ENCODE measurements at regions not wholly inside any gene's neighbourhood (a gene's known extent, or its start where the extent isn't known, plus 50 kb on each side); places are given as distances from the start of the nearest gene placed in this dataset.

DNA sequence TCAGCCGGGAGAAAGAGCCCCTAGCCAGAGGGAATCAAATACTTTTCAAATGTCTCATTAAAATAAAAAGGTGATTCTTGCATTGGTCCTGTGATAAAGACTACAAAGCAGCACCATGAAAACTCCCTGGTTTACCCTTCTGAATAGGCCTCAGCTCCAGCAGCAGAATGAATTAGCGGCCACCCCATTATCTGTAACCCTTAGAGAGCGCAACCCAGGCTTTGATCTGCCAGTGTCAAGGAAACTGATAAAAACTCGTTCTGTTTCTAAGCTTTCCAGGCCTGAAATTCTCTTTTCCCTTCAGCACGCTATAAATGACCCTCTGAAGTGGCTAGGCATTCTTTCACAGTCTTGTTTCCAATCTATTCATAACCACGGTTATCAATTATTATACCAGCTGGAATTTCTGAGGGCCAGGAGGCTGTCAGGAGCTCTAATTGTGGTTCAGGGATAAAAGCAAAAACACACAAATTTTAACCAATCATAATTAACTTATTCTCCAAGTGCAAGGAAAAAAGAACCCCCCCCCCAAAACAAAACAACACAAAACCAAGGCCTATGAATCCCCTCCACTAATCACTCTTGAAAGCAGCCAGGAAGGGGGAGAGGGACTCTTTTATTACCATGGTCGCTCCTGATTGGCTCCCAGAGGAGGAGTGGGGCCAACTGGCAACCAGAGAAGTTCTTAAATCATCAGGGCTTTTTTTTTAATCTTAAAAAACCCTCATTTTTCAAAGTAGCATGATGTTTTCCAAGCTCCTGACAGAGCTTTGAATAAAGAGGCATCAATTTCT is 258.9 kb downstream of the CYRIA start:
- no TSS peak for BruUV-seq (replicated peaks)
- intact Hi-C loops (cut with micrococcal nuclease; ENCODE audit: unreplicated experiment), result no loop called here
- H3K27ac Mint-ChIP-seq (ENCODE audit: unreplicated experiment), result no peak overlapping the region
- H3K27me3 Mint-ChIP-seq (ENCODE audit: unreplicated experiment), result peaks cover 29% of the 10 kb centered on the region
- CTCF ChIA-PET, result no interaction called here
- H3K36me3 Mint-ChIP-seq (ENCODE audit: insufficient read depth, unreplicated experiment), result no peaks in the 10 kb centered on the region
- TF ChIP-seq, protein P1, sequence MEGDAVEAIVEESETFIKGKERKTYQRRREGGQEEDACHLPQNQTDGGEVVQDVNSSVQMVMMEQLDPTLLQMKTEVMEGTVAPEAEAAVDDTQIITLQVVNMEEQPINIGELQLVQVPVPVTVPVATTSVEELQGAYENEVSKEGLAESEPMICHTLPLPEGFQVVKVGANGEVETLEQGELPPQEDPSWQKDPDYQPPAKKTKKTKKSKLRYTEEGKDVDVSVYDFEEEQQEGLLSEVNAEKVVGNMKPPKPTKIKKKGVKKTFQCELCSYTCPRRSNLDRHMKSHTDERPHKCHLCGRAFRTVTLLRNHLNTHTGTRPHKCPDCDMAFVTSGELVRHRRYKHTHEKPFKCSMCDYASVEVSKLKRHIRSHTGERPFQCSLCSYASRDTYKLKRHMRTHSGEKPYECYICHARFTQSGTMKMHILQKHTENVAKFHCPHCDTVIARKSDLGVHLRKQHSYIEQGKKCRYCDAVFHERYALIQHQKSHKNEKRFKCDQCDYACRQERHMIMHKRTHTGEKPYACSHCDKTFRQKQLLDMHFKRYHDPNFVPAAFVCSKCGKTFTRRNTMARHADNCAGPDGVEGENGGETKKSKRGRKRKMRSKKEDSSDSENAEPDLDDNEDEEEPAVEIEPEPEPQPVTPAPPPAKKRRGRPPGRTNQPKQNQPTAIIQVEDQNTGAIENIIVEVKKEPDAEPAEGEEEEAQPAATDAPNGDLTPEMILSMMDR (IDR thresholded peaks at IDR 0.05; ENCODE audit: unreplicated experiment), result no peak
- no peaks in the 10 kb centered on the region for H3K4me1 Mint-ChIP-seq (ENCODE audit: low read depth, unreplicated experiment)
- H3K9me3 Mint-ChIP-seq (ENCODE audit: low read depth, unreplicated experiment), result peaks cover 10% of the 10 kb centered on the region
- no peak for DNase-seq
- H3K4me3 Mint-ChIP-seq (ENCODE audit: low read depth, unreplicated experiment), result no peak overlapping the region

DNA sequence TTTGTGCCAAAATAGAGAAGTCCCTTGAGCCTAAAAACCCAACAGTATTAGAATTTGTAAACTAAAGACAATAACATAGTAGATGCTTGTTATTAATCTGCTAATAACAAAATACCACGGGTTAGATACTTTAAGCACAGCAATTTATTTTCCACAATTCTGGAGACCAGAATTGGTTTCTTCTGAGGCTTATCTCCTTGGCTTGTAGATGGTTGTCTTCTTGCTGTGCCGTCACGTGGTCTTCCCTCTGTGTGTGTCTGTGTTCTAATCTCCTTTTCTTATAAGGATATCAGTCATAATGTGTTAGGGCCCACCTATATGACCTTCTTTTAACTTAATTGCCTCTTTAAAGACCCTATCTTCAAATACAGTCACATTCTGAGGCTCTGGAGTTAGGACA is 260.1 kb downstream of the CYRIA start:
- Mint-ChIP-seq H3K4me3 (ENCODE audit: low read depth, unreplicated experiment) (no peak overlapping the region), H3K9me3 (ENCODE audit: low read depth, unreplicated experiment) (peaks cover 7% of the 10 kb centered on the region), H3K27me3 (ENCODE audit: unreplicated experiment) (peaks cover 26% of the 10 kb centered on the region), H3K36me3 (ENCODE audit: insufficient read depth, unreplicated experiment) (no peaks in the 10 kb centered on the region), H3K4me1 (ENCODE audit: low read depth, unreplicated experiment) (no peaks in the 10 kb centered on the region), H3K27ac (ENCODE audit: unreplicated experiment) (no peak overlapping the region)
- DNase-seq, result no peak
- TF ChIP-seq, protein P1 (IDR thresholded peaks at IDR 0.05; ENCODE audit: unreplicated experiment), result no peak
- CTCF ChIA-PET, result no interaction called here
- intact Hi-C loops (cut with micrococcal nuclease; ENCODE audit: unreplicated experiment), result no loop called here
- no TSS peak for BruUV-seq (replicated peaks)

DNA sequence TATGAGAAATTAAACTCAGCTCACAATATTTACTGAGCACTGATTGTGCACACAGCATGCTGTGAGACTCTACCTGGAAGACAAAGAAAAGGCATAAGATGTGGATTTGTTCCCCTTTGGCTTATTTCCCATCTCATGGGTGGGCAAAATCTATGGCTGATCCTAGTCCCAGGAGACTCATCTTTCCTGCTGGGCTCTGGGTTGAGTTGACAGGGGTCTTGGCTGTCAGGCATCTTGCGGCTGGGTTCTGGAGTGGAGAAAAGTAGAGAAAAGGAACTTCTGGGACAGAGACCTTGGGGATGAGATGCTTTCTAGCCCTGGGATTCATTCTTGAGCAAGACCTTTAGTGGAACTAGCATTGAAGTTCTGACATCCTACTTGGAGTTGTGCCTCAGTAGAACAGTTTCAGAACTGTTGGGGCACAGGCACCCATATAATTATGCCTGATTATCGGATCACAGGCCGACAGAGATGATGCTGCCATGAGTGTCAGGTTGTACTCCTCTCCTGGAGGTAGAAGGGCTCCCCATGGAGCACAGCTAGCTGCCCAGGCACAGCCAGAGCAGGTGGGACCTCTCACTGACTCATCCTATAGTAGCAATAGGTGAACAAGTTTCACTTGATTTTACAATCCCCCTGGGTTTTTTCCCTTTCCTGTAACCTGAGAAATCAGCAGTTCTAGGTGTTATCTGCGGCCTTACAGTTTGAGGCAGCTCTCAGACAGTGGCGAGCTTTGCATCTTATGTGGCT is 260.9 kb downstream of the CYRIA start:
- Mint-ChIP-seq H3K27ac (ENCODE audit: unreplicated experiment) (no peak overlapping the region), H3K4me3 (ENCODE audit: low read depth, unreplicated experiment) (no peak overlapping the region), H3K4me1 (ENCODE audit: low read depth, unreplicated experiment) (no peaks in the 10 kb centered on the region), H3K36me3 (ENCODE audit: insufficient read depth, unreplicated experiment) (no peaks in the 10 kb centered on the region), H3K9me3 (ENCODE audit: low read depth, unreplicated experiment) (peaks cover 3% of the 10 kb centered on the region), H3K27me3 (ENCODE audit: unreplicated experiment) (peaks cover 26% of the 10 kb centered on the region)
- no peak for DNase-seq
- BruUV-seq (replicated peaks), result no TSS peak
- intact Hi-C loops (cut with micrococcal nuclease; ENCODE audit: unreplicated experiment), result no loop called here
- TF ChIP-seq, protein P1 (IDR thresholded peaks at IDR 0.05; ENCODE audit: unreplicated experiment), result no peak
- CTCF ChIA-PET, result no interaction called here

DNA sequence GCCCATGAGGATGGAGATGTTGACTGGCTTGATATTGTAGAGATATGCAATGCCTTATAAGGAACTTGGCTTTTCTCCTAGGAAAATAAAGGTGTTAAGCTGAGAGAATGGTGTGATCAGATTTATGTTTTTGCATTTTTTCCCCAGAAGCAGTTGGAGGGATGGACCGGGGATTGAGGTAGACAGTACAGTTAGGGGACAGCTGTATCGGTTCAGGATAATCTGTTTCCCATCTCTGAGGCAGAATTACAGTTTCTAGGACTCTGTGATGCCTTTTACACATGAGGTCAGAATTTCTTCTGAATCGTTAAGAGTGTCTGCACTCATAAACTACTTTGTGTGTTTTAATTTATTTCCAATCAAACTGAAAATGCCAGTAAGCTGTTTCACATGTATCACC is 261.5 kb downstream of the CYRIA start:
- intact Hi-C loops (cut with micrococcal nuclease; ENCODE audit: unreplicated experiment), result no loop called here
- H3K36me3 Mint-ChIP-seq (ENCODE audit: insufficient read depth, unreplicated experiment), result no peaks in the 10 kb centered on the region
- peaks cover 3% of the 10 kb centered on the region for H3K9me3 Mint-ChIP-seq (ENCODE audit: low read depth, unreplicated experiment)
- no peak for DNase-seq
- CTCF ChIA-PET, result no interaction called here
- TF ChIP-seq, protein P1 (IDR thresholded peaks at IDR 0.05; ENCODE audit: unreplicated experiment), result no peak
- H3K4me3 Mint-ChIP-seq (ENCODE audit: low read depth, unreplicated experiment), result no peak overlapping the region
- no TSS peak for BruUV-seq (replicated peaks)
- no peak overlapping the region for H3K27ac Mint-ChIP-seq (ENCODE audit: unreplicated experiment)
- no peaks in the 10 kb centered on the region for H3K4me1 Mint-ChIP-seq (ENCODE audit: low read depth, unreplicated experiment)
- peaks cover 26% of the 10 kb centered on the region for H3K27me3 Mint-ChIP-seq (ENCODE audit: unreplicated experiment)

Measured in Calu3 (cell line).